NCI-H2196 (cell line): ENCODE measurements at regions not wholly inside any gene's neighbourhood (a gene's known extent, or its start where the extent isn't known, plus 50 kb on each side); places are given as distances from the start of the nearest gene placed in this dataset.

ENCODE experiments used
- DNase-seq: peaks from one replicate; lab custom pipeline; 2025; ENCODE audit not compliant: unreplicated experiment; lab: John Stamatoyannopoulos, UW

DNA sequence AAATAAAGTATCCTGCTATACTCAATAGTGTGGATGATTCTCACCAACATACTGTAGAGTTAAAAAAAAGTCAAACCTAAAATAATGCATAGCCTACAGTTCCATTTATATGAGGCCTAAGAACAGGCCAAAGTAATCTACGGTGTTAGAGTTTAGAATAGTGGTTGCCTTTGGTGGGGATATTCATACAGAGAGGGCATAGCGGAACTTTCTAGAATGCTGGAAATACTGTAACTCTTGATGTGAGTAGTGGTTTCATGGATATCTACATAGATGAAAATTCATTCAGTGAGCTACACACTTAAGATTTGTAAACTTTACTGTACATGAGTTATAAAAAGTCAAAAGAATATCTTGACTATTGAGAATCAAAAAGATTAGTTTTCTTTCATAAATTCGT, 349.9 kb upstream of the NFE2L3 start:
- no peak for DNase-seq

DNA sequence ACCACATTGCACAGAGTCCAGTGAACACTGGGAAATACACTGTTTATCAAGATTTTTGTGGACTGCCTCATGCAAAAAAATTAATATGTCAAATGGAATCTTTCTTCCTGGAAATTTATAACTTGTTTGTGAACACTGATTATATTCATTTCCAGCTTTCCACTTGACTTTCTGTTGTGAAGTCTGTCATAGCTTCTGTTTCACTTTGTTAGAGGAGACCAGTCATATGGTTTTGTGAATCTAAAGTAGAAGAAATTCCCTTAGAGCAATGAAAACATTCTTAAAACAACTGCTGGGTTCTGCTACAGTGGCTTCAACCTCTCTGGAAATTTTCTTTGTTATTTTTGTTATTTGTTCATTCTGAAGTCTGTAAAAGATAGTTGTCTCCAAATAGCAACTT, 349.5 kb upstream of the NFE2L3 start:
- DNase-seq = no peak

GRCh38 chr7:25803117-25803887, 348.7 kb upstream of the NFE2L3 start:
- no peak for DNase-seq

GRCh38 chr7:25804154-25804553, 347.8 kb upstream of the NFE2L3 start:
- no peak for DNase-seq

DNA sequence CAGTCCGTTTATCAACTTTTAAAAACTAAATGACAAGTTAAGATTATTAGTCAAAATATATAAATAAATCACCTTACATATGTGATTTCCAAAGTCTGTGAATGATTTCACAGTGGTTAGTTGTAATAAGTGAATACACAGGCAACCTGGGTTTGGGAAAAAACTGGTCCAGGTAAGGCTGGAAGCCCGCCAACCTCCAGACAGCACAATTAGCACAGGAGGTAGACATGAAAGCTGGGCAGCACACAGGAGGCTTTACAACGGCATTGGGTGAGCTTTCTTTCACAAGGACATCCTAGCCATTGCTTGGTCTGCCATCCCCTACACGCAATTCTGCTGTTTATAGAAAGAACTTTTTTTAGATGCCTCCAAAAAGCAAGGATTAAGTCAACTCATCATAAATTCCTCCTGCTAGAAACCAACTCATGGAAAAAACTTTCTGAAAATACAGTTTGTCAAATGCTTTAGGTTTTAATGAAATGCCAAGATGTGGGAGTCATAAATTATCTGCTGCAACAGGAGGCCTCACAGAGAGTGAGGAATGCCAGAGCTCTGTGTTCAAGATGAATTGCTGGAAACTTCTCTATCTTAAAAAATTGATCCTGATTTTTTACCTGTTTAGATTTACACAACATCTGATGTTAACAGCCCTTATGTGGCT, 346.8 kb upstream of the NFE2L3 start:
- no peak for DNase-seq

DNA sequence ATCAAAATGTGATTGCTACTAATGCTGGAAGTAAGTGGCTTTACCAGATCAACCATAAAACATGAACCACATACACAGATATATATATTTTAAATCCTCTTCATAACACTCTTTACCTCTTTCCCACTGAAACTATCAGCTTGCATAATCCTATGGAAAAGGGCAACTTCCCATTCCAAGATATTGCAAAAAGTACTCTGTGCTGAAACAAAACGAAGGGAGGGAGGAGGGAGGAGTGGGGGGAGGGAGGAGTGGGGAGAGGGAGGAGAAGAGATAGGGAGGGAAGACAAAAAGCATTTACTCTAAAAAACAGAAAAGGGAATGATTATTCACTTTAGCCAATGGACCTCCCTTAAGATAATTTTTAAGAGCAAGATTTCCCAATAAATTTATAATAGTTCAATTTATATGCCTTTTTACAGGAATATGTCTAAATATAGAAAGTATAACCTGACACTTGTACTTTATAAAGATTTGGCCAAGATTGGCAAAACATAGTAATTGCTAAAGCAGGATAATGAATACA, 344.8 kb upstream of the NFE2L3 start:
- DNase-seq = no peak

DNA sequence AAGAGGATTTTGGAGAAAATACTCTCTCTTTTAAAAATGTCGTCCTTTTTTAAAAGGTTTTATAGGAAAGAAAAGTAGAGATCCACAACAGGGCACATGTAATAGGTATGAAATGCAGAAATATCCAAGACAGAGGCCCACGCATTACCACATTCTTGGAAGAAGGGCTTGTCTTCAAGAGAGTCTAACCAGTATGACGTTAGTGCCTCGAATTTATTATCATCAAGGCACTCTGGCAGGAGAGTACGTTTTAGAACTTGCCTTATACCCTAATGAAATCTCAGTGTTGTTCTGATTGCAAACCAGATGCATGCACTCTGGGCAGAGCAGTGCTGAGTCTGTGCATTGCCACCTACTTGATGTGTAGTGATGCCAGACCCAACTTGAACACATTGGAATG, 342.6 kb upstream of the NFE2L3 start:
- no peak for DNase-seq

- no peak for DNase-seq
These were observed 339.7 kb upstream of the NFE2L3 start for GRCh38 chr7:25812086-25812850.

GRCh38 chr7:25813381-25813780, 338.6 kb upstream of the NFE2L3 start:
- no peak for DNase-seq

- no peak for DNase-seq
These were observed 336.3 kb upstream of the NFE2L3 start for GRCh38 chr7:25815711-25816110.

DNA sequence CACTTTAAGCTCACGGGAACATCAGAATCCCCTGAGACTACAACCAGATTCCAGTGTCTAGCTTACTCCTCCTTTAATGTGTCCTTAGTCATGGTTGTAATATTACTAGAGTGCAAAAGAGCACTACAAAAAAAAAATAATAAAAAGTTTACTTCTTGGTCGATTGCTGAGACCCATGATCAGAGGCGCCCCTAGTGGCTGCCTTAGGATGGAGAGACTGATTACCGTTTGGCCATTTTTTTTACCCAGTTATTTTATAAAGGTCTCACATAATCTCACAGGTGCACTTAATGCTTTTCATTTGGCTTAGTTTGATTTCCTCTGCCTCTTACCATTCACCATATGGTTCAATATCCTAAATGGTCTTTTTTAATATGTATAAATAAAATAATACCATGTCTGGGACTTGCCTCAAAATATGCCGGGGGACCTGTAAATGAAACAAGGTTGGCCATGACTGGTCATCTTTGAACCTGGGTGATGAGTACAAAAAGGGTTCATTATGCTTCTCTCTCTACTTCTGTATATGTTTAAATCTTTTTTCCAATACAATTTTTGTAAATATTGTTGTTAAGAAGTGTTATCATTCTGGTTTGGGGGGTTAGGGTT, 331.5 kb upstream of the NFE2L3 start:
- DNase-seq = no peak

DNA sequence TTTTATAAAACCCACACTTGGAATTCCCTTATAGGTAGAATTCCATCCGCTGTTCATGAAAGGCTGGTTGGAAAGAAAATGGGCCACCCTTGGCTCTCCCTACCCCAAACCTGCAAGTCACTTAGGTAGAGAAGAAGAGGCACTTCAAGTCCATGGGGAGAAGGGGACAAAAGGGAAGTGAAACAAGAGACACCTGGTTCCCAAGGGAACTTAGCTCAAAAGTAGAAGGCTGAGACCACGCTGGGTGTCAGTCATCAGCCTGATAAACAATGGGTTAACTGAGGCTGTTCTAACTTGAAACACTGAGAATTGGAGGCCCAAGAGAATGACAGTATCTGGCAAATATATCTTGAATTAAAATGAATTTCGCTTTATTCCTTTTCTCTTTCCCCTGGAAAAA, 330.8 kb upstream of the NFE2L3 start:
- no peak for DNase-seq

DNA sequence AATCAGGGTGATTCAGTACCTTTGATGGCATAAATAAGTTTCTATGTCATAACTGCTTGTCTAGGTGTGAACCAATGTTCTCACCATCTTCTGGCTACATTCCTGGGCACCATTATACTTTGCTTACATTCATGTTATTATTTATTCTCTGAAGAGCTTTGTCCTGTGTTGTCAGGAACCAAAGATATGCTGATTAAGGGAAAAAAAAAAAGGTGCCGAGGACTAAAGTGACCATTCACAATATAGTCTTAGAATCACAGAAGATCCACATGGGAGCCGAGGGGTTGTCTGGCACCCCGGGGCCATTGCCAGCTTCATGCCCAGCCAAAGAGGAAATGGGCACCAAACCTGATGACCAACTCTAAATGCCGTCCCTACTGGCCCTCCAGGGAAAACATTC, 329.2 kb upstream of the NFE2L3 start:
- DNase-seq = no peak

- DNase-seq = no peak
These were observed 328.4 kb upstream of the NFE2L3 start for GRCh38 chr7:25823571-25823970.

GRCh38 chr7:25828468-25828867, 323.5 kb upstream of the NFE2L3 start:
- DNase-seq = no peak

DNA sequence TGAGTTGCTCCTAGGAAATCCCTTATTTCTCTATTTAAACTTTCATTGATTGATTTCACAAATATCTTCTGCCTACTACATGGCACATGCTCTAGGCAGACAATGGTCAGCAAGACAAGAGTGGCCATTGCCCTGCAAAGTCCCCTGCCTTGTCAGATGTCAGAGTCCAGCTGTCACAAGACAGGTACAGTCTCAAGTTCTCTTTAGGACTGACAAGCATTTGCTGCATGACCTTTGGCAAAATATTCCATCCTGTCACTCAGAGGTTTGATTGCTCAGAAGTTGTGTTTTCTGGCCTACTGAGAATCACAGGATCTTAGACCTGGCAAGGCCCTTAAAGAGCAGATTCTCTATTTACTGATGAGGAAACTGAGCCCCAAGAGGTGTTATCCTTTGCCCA, 322.3 kb upstream of the NFE2L3 start:
- no peak for DNase-seq

GRCh38 chr7:25830215-25830614, 321.8 kb upstream of the NFE2L3 start:
- DNase-seq = no peak

DNA sequence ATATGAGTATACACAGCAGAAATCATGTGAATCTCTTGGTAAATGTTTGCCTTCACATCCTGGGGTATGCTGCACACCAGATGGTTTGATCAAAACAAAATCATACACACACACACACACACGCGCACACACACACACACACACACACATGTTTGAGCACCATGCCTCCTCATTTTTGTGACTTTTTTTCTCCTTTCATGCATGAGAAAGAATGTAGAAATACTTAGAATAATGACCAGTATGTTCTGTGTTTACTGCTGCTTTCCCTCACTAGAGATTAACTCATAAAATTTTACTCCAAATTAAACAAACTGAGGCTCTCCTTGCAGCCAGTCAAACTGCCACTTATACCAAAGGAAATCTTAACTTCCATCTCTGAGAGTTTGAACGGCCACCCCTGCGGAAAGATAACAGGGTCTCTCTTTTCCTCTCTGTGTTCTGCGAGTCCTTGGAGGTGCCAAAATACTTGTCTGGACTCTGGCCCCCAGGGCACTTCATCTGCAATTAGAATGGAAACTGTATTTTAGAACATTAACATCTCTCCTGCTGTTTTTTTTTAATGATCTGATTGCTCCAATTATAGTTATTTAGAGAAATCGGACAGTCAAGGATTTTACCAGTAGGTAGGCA, 320.8 kb upstream of the NFE2L3 start:
- DNase-seq = no peak

- DNase-seq = no peak
These were observed 320.1 kb upstream of the NFE2L3 start for GRCh38 chr7:25831831-25832411.

DNA sequence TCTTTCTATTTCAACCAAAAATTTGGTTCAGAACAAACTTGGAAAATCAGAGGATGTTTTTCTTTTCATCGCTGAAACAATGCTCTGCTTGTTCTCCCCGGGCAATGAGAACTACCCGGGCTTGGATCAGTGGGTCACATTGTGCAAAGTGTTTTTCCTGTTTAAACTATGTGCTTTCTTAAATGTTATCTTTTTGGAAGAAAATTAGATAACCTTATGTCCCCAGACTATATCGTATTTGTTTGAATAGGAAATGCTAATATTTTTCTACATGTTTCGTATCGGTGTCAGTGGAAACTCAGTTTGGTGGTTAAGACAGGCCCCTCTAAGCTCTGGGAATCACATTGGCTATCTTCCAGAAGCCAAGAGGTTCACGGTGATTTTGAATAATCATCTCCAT, 319.5 kb upstream of the NFE2L3 start:
- DNase-seq = no peak

GRCh38 chr7:25832929-25833328, 319.1 kb upstream of the NFE2L3 start:
- DNase-seq = no peak
